Panc1 (cell line): ENCODE measurements at regions not wholly inside any gene's neighbourhood (a gene's known extent, or its start where the extent isn't known, plus 50 kb on each side); places are given as distances from the start of the nearest gene placed in this dataset.
"Not testable (repeated sequence)": the region's sequence is repeated elsewhere in the genome, so short reads cannot be mapped to it uniquely, and the experiment has no call there.

ENCODE experiments used
- ATAC-seq: fragments of 200-7000 bp; cut with Tn5 transposase; 2 replicates; pipeline ENCODE4 v1.9.1; 2020; ENCODE audit warnings: mild to moderate bottlenecking, moderate library complexity
- BruUV-seq: library from RNA; stranded (reverse); fragments of 400-500 nt; replicated peaks from 2 replicates; lab custom pipeline; 2021; lab: Mats Ljungman, UMichigan
- CTCF ChIA-PET: fragments of 300-600 bp; sonication (Branson Sonifier 250); formaldehyde crosslinking; loops from one replicate; lab custom pipeline; 2022; ENCODE audit warnings: antibody characterized with exemption; lab: Charles Lee
- POLR2A ChIA-PET: fragments of 300-600 bp; sonication (Branson Sonifier 250); formaldehyde crosslinking; loops from one replicate; lab custom pipeline; 2022; ENCODE audit warnings: antibody characterized with exemption; lab: Charles Lee
- DNase-seq: peaks from one replicate; pipeline ENCODE4 v3.0.0-alpha.2; 2010; ENCODE audit warnings: low read depth, low spot score
- H3K27ac ChIP-seq: 2 replicates; pipeline ENCODE4 v1.5.1; 2011; ENCODE audit warnings: mild to moderate bottlenecking, low read length, inconsistent platforms
- H3K27me3 ChIP-seq: fragments of 200-500 bp; sonication (Bioruptor generic); 2 replicates; pipeline ENCODE4 v1.6.0; 2014; ENCODE audit warnings: low read length, inconsistent platforms; ENCODE audit not compliant: control insufficient read depth, insufficient read depth
- H3K36me3 ChIP-seq: fragments of 200-500 bp; sonication (Bioruptor generic); 2 replicates; pipeline ENCODE4 v1.5.1; 2014; ENCODE audit warnings: inconsistent platforms, mild to moderate bottlenecking, low read length, moderate library complexity; ENCODE audit not compliant: control insufficient read depth, insufficient read depth
- H3K4me1 ChIP-seq: 2 replicates; pipeline ENCODE4 v1.5.1; 2011; ENCODE audit warnings: inconsistent platforms, mild to moderate bottlenecking, low read length, moderate library complexity; ENCODE audit not compliant: control insufficient read depth, insufficient read depth
- H3K4me3 ChIP-seq, 2 experiments: 2 replicates each; pipeline ENCODE4 v1.5.1; 2011 to 2012; ENCODE audit warnings: low read depth in 2 of 2, low read length in 2 of 2, mild to moderate bottlenecking in 2 of 2, inconsistent platforms in 1 of 2, moderate library complexity in 1 of 2
- H3K9me3 ChIP-seq: fragments of 200-500 bp; sonication (Bioruptor generic); 2 replicates; pipeline ENCODE4 v1.5.1; 2014; ENCODE audit warnings: low read depth, mild to moderate bottlenecking, inconsistent platforms, low read length, moderate library complexity; ENCODE audit not compliant: control insufficient read depth, insufficient read depth
- POLR2AphosphoS5 ChIP-seq: IDR thresholded peaks from 2 replicates; pipeline ENCODE4 v1.6.1; 2012; ENCODE audit warnings: mild to moderate bottlenecking, low read depth, low read length, moderate library complexity
- SIN3A ChIP-seq: IDR thresholded peaks from 2 replicates; pipeline ENCODE4 v1.6.1; 2012; ENCODE audit warnings: low read depth, mild to moderate bottlenecking, low read length, moderate library complexity, borderline replicate concordance; ENCODE audit not compliant: insufficient read depth
- TCF7L2 ChIP-seq: IDR thresholded peaks from 2 replicates; pipeline ENCODE4 v1.6.1; 2011; ENCODE audit warnings: mild to moderate bottlenecking, low read depth, low read length, inconsistent platforms
- in situ Hi-C: cut with HindIII; loops from 2 replicates; pipeline ENCODE4 v1.10.0; 2016; ENCODE audit warnings: low sequenced_read_pairs, low pct_unique_long_range_greater_than_20kb
- intact Hi-C: fragments of 100-400 bp; cut with micrococcal nuclease; formaldehyde crosslinking; loops from one replicate; pipeline ENCODE4 v1.10.0; 2022; ENCODE audit not compliant: unreplicated experiment
- TF ChIP-seq, protein P1 (sequence below), 2 experiments: IDR thresholded peaks; 2 replicates each; pipeline ENCODE4 v1.6.1; 2011 to 2012; ENCODE audit warnings: low read depth in 2 of 2, control low read depth in 1 of 2, low read length in 1 of 2, mild to moderate bottlenecking in 1 of 2, moderate library complexity in 1 of 2; ENCODE audit not compliant: insufficient read depth in 1 of 2
- TF ChIP-seq, protein P2 (sequence below): fragments of 450-650 bp; IDR thresholded peaks from 2 replicates; pipeline ENCODE4 v1.5.1; 2017; ENCODE audit warnings: mild to moderate bottlenecking

DNA sequence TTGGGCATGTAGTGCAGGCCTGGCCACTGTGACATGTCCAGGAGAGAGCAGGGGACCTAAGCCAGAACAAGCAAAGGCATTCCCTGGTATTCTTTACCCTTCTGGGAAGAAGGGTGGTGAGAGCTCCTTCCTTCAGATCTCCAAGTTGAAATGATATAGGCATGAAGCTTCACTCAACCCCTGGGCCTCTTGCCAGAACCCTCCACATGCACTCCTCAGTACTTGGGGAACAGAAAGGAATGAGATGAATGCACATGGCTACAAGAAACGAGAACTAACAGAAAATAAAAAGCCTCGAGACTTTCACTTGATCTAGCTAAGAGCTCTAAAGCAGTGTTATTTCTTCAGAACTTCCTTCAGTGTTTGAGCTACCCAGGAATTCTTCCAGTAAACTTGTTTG, 262.2 kb downstream of the ETV1 start:
- no peaks in the 10 kb centered on the region for H3K27me3 ChIP-seq
- H3K27ac ChIP-seq = no peak overlapping the region
- no peaks in the 10 kb centered on the region; the same call in 1 of the 2 replicates for H3K36me3 ChIP-seq
- in situ Hi-C loops (no loop called here), intact Hi-C loops (loop anchor here (5.0 kb wide), 2 partner anchors 200 to 445 kb away; no protein-coding TSS in a partner anchor)
- POLR2A ChIA-PET = no interaction called here
- ATAC-seq (no peak), DNase-seq (no peak)
- no peaks in the 10 kb centered on the region for H3K4me1 ChIP-seq
- BruUV-seq = no TSS peak
- H3K4me3 ChIP-seq = no peak overlapping the region
- CTCF ChIA-PET = no interaction called here
- H3K9me3 ChIP-seq = 0 out of 2 replicates have a peak, but pooled peaks cover 4% of the 10 kb centered on the region
- TF ChIP-seq, protein P1, sequence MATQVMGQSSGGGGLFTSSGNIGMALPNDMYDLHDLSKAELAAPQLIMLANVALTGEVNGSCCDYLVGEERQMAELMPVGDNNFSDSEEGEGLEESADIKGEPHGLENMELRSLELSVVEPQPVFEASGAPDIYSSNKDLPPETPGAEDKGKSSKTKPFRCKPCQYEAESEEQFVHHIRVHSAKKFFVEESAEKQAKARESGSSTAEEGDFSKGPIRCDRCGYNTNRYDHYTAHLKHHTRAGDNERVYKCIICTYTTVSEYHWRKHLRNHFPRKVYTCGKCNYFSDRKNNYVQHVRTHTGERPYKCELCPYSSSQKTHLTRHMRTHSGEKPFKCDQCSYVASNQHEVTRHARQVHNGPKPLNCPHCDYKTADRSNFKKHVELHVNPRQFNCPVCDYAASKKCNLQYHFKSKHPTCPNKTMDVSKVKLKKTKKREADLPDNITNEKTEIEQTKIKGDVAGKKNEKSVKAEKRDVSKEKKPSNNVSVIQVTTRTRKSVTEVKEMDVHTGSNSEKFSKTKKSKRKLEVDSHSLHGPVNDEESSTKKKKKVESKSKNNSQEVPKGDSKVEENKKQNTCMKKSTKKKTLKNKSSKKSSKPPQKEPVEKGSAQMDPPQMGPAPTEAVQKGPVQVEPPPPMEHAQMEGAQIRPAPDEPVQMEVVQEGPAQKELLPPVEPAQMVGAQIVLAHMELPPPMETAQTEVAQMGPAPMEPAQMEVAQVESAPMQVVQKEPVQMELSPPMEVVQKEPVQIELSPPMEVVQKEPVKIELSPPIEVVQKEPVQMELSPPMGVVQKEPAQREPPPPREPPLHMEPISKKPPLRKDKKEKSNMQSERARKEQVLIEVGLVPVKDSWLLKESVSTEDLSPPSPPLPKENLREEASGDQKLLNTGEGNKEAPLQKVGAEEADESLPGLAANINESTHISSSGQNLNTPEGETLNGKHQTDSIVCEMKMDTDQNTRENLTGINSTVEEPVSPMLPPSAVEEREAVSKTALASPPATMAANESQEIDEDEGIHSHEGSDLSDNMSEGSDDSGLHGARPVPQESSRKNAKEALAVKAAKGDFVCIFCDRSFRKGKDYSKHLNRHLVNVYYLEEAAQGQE (IDR thresholded peaks at IDR 0.05; ENCODE audit: insufficient read depth in 1 of 2, low read depth in 2 of 2, low read length in 1 of 2) = no peak
- TF ChIP-seq, protein P2, sequence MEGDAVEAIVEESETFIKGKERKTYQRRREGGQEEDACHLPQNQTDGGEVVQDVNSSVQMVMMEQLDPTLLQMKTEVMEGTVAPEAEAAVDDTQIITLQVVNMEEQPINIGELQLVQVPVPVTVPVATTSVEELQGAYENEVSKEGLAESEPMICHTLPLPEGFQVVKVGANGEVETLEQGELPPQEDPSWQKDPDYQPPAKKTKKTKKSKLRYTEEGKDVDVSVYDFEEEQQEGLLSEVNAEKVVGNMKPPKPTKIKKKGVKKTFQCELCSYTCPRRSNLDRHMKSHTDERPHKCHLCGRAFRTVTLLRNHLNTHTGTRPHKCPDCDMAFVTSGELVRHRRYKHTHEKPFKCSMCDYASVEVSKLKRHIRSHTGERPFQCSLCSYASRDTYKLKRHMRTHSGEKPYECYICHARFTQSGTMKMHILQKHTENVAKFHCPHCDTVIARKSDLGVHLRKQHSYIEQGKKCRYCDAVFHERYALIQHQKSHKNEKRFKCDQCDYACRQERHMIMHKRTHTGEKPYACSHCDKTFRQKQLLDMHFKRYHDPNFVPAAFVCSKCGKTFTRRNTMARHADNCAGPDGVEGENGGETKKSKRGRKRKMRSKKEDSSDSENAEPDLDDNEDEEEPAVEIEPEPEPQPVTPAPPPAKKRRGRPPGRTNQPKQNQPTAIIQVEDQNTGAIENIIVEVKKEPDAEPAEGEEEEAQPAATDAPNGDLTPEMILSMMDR = no peak
- TF ChIP-seq TCF7L2 (no peak), POLR2AphosphoS5 (no peak), SIN3A (no peak)

DNA sequence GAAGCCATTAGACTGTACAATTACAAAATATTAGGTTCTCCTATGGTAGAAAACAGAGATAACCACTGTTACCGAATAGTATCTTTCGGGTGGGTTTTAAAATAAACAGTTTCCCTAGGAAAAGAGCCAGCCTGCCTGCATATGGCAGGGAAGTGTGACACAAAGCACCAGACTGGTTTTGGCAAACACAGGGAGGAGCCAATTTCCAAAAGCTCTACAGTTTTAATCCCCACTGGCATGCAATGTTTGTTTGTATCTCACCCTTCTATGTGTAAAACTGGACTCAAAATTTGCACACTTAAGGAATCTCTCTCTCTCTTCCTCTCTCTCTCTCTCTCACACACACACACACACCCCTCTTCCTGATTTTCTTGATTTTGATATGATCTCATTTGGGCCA, 261.7 kb downstream of the ETV1 start:
- no peaks in the 10 kb centered on the region; the same call in 1 of the 2 replicates for H3K36me3 ChIP-seq
- no TSS peak for BruUV-seq
- CTCF ChIA-PET = no interaction called here
- ATAC-seq (no peak), DNase-seq (no peak)
- H3K4me1 ChIP-seq = no peaks in the 10 kb centered on the region
- H3K27me3 ChIP-seq = no peaks in the 10 kb centered on the region
- H3K27ac ChIP-seq = no peak overlapping the region
- intact Hi-C loops (loop anchor here (5.0 kb wide), 2 partner anchors 200 to 445 kb away; no protein-coding TSS in a partner anchor), in situ Hi-C loops (no loop called here)
- no peak for TF ChIP-seq SIN3A
- POLR2A ChIA-PET = no interaction called here
- H3K9me3 ChIP-seq = 0 out of 2 replicates have a peak, but pooled peaks cover 4% of the 10 kb centered on the region
- no peak overlapping the region for H3K4me3 ChIP-seq

DNA sequence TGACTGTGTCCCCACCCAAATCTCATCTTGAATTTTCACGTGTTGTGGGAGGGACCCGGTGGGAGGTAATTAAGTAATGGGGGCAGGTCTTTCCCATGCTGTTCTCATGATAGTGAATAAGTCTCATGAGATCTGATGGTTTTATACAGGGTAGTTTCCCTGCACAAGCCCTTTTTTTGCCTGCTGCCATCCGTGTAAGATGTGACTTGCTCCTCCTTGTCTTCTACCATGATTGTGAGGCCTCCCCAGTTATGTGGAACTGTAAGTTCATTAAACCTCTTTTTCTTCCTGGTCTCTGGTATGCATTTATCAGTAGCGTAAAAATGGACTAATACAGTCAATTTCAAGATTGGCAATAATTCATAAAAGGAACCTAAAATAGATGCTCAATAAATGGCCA, 261.0 kb downstream of the ETV1 start:
- H3K4me1 ChIP-seq, BruUV-seq, H3K36me3 ChIP-seq, ATAC-seq, POLR2A ChIA-PET, in situ Hi-C loops, CTCF ChIA-PET, H3K4me3 ChIP-seq, DNase-seq, H3K9me3 ChIP-seq, H3K27ac ChIP-seq, H3K27me3 ChIP-seq: not testable (repeated sequence)
- intact Hi-C loops = loop anchor here (5.0 kb wide), 2 partner anchors 201 to 446 kb away; no protein-coding TSS in a partner anchor
